Astrocyte of the spinal cord (primary cell): ENCODE measurements at regions not wholly inside any gene's neighbourhood (a gene's known extent, or its start where the extent isn't known, plus 50 kb on each side); places are given as distances from the start of the nearest gene placed in this dataset.

Experiments
- DNase-seq: peaks from one replicate; pipeline ENCODE4 v3.0.0; 2011; ENCODE audit warnings: low read depth, low spot score
- H3K4me3 ChIP-seq: 2 replicates; pipeline ENCODE4 v1.5.1; 2011; ENCODE audit warnings: low read depth, mild to moderate bottlenecking, low read length, moderate library complexity
- CTCF ChIP-seq: IDR thresholded peaks from 2 replicates; pipeline ENCODE4 v1.5.1; 2012; ENCODE audit warnings: low read depth, mild to moderate bottlenecking, low read length, inconsistent platforms
- in situ Hi-C: cut with HindIII; loops from 2 replicates; pipeline ENCODE4 v1.10.0; 2017; ENCODE audit warnings: low sequenced_read_pairs

GRCh38 chr7:24404315-24404714 lies 120.3 kb downstream of the NPY start:
- DNase-seq: no peak
- H3K4me3 ChIP-seq: no peak overlapping the region
- in situ Hi-C loops: no loop called here
- no peak for TF ChIP-seq CTCF

DNA sequence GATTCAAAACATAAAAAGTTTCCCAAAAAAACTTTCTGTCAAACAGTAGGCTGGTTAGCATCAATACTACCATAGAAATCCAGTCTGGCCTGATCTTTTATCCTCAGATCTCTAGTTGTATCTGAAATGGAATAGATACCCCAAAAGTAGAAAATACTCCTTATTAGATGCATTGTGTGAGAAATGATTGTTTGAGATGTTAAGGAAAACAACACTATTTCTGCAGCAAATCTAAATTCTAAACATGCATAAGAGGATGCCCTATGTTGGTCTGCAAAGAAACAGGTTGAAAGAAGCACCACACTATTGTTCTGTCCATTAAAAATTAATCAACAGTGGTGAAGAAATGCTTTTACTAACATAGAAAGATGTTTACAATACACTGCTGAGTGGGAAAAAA lies 121.0 kb downstream of the NPY start:
- DNase-seq: no peak

GRCh38 chr7:24406053-24406788 lies 122.2 kb downstream of the NPY start:
- no peak overlapping the region for H3K4me3 ChIP-seq
- in situ Hi-C loops: no loop called here
- no peak for DNase-seq
- TF ChIP-seq CTCF: no peak

More for the DNA sequence above, 121.0 kb downstream of the NPY start:
- in situ Hi-C loops: no loop called here
- no peak for TF ChIP-seq CTCF
- no peak overlapping the region for H3K4me3 ChIP-seq

- in situ Hi-C loops: no loop called here
- no peak for DNase-seq
- H3K4me3 ChIP-seq: no peak overlapping the region
- no peak for TF ChIP-seq CTCF
Measured at GRCh38 chr7:24406789-24407299, 122.9 kb downstream of the NPY start.

DNA sequence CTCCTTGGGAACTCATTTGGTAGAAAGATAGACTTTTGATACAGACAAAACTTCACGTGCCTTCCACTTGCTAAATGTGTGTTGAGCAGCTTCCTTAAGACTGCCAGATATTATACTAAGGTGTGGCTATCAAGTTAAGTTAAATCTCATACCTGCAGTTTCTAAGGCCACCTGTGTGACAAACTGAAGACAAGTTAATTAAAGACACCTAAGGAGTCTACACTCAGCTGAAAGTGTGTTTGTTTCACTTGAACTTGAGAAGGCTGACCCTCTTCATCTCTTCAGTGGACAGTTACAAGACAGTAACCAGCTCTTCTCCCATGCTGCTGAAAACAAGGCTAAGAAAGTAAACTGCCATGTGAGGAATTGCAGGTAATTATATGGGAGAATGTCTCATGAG lies 124.0 kb downstream of the NPY start:
- in situ Hi-C loops: no loop called here
- DNase-seq: no peak
- TF ChIP-seq CTCF: no peak
- no peak overlapping the region for H3K4me3 ChIP-seq

DNA sequence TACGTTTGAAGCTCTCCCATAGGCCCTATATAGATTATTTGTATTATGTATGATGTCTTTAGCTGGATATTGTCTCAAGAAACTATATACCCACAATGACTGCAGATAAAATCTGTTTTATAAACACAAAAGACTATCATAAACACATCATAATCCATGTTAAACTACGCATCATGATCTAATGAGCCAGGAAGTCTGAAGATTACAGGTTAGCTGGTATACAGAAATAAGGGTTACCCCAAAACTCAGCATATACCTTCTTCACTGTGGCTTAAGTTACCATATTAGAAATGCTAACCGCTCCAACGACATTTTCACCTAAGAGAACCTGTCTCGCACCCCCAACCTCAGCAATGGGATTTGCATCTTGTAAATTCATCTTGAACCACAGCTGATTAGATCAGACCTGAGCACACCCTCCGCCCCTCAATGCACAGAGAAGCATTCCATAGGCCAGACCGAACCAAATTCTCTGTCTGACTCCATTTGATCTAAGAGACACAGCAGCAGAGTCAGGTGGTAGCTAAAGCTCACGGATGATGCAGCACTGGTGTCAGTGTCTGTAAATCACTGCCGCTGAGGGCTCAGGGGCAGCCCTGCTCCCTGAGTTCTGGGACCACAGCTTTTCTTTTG lies 124.9 kb downstream of the NPY start:
- DNase-seq: no peak
- no peak for TF ChIP-seq CTCF
- no peak overlapping the region for H3K4me3 ChIP-seq
- in situ Hi-C loops: no loop called here
